Gastrocnemius medialis (tissue), 4 donors: ENCODE measurements at regions not wholly inside any gene's neighbourhood (a gene's known extent, or its start where the extent isn't known, plus 50 kb on each side); places are given as distances from the start of the nearest gene placed in this dataset.

Experiments used
- CTCF ChIP-seq, 5 experiments: fragments of 450-650 bp in 3 of 5; fragments of 200-600 bp in 2 of 5; sonication (generic) in 2 of 5; IDR thresholded peaks in 4 of 5; conservative IDR thresholded peaks in 1 of 5; 1 replicate in 4 of 5; 2 replicates in 1 of 5; pipeline ENCODE4 v1.5.1; 2016 to 2019; ENCODE audit warnings: antibody characterized with exemption in 5 of 5, mild to moderate bottlenecking in 3 of 5, moderate library complexity in 3 of 5
- POLR2A ChIP-seq, 2 donors: fragments of 450-650 bp; IDR thresholded peaks; one replicate each; pipeline ENCODE4 v1.6.1; 2017; ENCODE audit warnings: antibody characterized with exemption in 2 of 2, mild to moderate bottlenecking in 2 of 2, moderate library complexity in 2 of 2

- TF ChIP-seq CTCF (IDR thresholded peaks at IDR 0.05 in 4 of 5, conservative IDR thresholded peaks at IDR 0.05 in 1 of 5) = no peak
- TF ChIP-seq POLR2A (IDR thresholded peaks at IDR 0.05) = no peak
Measured at GRCh38 chr14:66421990-66422946, 63.9 kb upstream of the CCDC196 start.
